CD4-positive, alpha-beta T cell (primary cell): ENCODE measurements at regions not wholly inside any gene's neighbourhood (a gene's known extent, or its start where the extent isn't known, plus 50 kb on each side); places are given as distances from the start of the nearest gene placed in this dataset.

ENCODE experiments used
- ATAC-seq: fragments of 200-7000 bp; cut with Tn5 transposase; one replicate; pipeline ENCODE4 v1.10.0; 2022; ENCODE audit warnings: mild to moderate bottlenecking; ENCODE audit not compliant: poor library complexity
- CTCF ChIA-PET: fragments of 350-600 bp; sonication (Branson Sonifier 250); formaldehyde crosslinking; loops from one replicate; lab custom pipeline; 2021; ENCODE audit warnings: antibody characterized with exemption, inconsistent platforms; lab: Charles Lee
- POLR2A ChIA-PET: fragments of 350-600 bp; sonication (Branson Sonifier 250); formaldehyde crosslinking; loops from one replicate; lab custom pipeline; 2021; ENCODE audit warnings: antibody characterized with exemption, inconsistent platforms; lab: Charles Lee
- DNase-seq, 14 experiments: peaks; one replicate each; pipeline ENCODE4 v3.0.0-alpha.2; 2013 to 2020; ENCODE audit warnings: mixed read lengths in 2 of 14
- H3K27ac ChIP-seq, 2 donors: one replicate each; pipeline versions ENCODE4 v1.5.1 to v1.7.0; 2013; ENCODE audit warnings: low read length in 2 of 2, low read depth in 1 of 2, mild to moderate bottlenecking in 1 of 2
- H3K27me3 ChIP-seq, 2 experiments: 1 replicate in 1 of 2; 2 replicates in 1 of 2; pipeline versions ENCODE4 v1.6.1 to v1.7.0; 2013; ENCODE audit warnings: low read length in 2 of 2, control low read depth in 1 of 2, mild to moderate bottlenecking in 1 of 2, moderate library complexity in 1 of 2; ENCODE audit not compliant: insufficient read depth in 2 of 2, control insufficient read depth in 1 of 2
- H3K36me3 ChIP-seq: one replicate; pipeline ENCODE4 v1.6.1; 2013; ENCODE audit warnings: low read length, control low read depth; ENCODE audit not compliant: insufficient read depth
- H3K4me1 ChIP-seq: one replicate; pipeline ENCODE4 v1.6.1; 2013; ENCODE audit warnings: low read length, control low read depth; ENCODE audit not compliant: insufficient read depth
- H3K4me3 ChIP-seq: one replicate; pipeline ENCODE4 v1.5.1; 2013; ENCODE audit warnings: mild to moderate bottlenecking, low read length, moderate library complexity
- H3K9me3 ChIP-seq, 2 experiments: 1 replicate in 1 of 2; 2 replicates in 1 of 2; pipeline versions ENCODE4 v1.6.1 to v1.7.0; 2013; ENCODE audit warnings: low read length in 2 of 2, mild to moderate bottlenecking in 2 of 2, control low read depth in 1 of 2, moderate library complexity in 1 of 2; ENCODE audit not compliant: control insufficient read depth in 1 of 2, insufficient read depth in 1 of 2
- H3K27ac Mint-ChIP-seq: one replicate; pipeline ENCODE4 v1.8.0; 2020; ENCODE audit warnings: mixed read lengths
- H3K27me3 Mint-ChIP-seq: one replicate; pipeline ENCODE4 v1.8.0; 2021; ENCODE audit warnings: mixed read lengths
- H3K36me3 Mint-ChIP-seq: one replicate; pipeline ENCODE4 v1.8.0; 2021; ENCODE audit warnings: low read depth, mixed read lengths
- H3K4me1 Mint-ChIP-seq: one replicate; pipeline ENCODE4 v1.8.0; 2021; ENCODE audit warnings: low read depth, mixed read lengths
- H3K4me3 Mint-ChIP-seq: one replicate; pipeline ENCODE4 v1.8.0; 2020; ENCODE audit warnings: mild to moderate bottlenecking, mixed read lengths
- H3K9me3 Mint-ChIP-seq: one replicate; pipeline ENCODE4 v1.8.0; 2020; ENCODE audit warnings: mixed read lengths
- CTCF ChIP-seq: fragments of 200-600 bp; IDR thresholded peaks from one replicate; pipeline ENCODE4 v1.8.0; 2022; ENCODE audit warnings: antibody characterized with exemption, mild to moderate bottlenecking
- intact Hi-C, 2 experiments: fragments of 100-400 bp; cut with DNase I in 1 of 2; cut with micrococcal nuclease in 1 of 2; formaldehyde crosslinking; loops; one replicate each; pipeline versions ENCODE4 v1.15.1 to v1.9.0; 2023 to 2025; cut with DNase I, micrococcal nuclease

- intact Hi-C loops = no loop called here
- Mint-ChIP-seq H3K36me3 (no peaks in the 10 kb centered on the region), H3K27me3 (no peaks in the 10 kb centered on the region), H3K4me1 (no peaks in the 10 kb centered on the region), H3K4me3 (no peak overlapping the region), H3K27ac (no peak overlapping the region), H3K9me3 (peaks cover 11% of the 10 kb centered on the region)
- Histone ChIP-seq H3K4me1 (no peaks in the 10 kb centered on the region), H3K27ac (no peak overlapping the region), H3K27me3 (no peaks in the 10 kb centered on the region), H3K36me3 (no peaks in the 10 kb centered on the region), H3K9me3 (no peaks in the 10 kb centered on the region), H3K4me3 (no peak overlapping the region)
- ATAC-seq (no peak), DNase-seq (no peak)
- CTCF ChIA-PET = no interaction called here
- no peak for TF ChIP-seq CTCF
- POLR2A ChIA-PET = no interaction called here
Measured at GRCh38 chr4:64935469-64936001, 526.3 kb upstream of the TECRL start.

DNA sequence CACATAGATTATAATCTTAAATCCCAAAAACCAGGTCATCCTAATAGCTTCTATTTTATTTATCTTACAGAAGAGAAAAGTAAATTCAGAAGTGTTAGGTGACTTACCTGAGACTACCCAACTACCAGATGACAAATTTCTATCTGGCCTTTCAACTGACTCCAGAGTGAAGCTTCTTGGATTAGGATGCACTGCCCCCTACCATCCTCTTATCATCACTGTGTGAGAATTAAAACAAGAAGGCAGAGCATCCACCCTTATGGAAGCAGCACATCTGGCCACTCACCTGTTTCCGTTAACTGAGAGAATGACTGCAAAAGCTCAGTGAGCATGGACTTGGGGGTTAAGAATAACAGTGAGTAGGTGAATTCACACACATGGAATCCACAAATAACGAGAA, 502.6 kb upstream of the TECRL start:
- H3K9me3 Mint-ChIP-seq = peaks cover 11% of the 10 kb centered on the region
- no peak overlapping the region for H3K4me3 Mint-ChIP-seq
- no peak overlapping the region for H3K27ac ChIP-seq
- CTCF ChIA-PET = no interaction called here
- DNase-seq (no peak), ATAC-seq (no peak)
- intact Hi-C loops = no loop called here
- no peak for TF ChIP-seq CTCF
- no peaks in the 10 kb centered on the region for H3K27me3 Mint-ChIP-seq
- no peak overlapping the region for H3K4me3 ChIP-seq
- H3K27me3 ChIP-seq = no peaks in the 10 kb centered on the region
- H3K4me1 Mint-ChIP-seq = no peaks in the 10 kb centered on the region
- no peak overlapping the region for H3K27ac Mint-ChIP-seq
- H3K4me1 ChIP-seq = no peaks in the 10 kb centered on the region
- H3K9me3 ChIP-seq = no peaks in the 10 kb centered on the region
- no peaks in the 10 kb centered on the region for H3K36me3 ChIP-seq
- POLR2A ChIA-PET = no interaction called here
- no peaks in the 10 kb centered on the region for H3K36me3 Mint-ChIP-seq

- H3K27me3 ChIP-seq = no peaks in the 10 kb centered on the region
- H3K27ac ChIP-seq = no peak overlapping the region
- no peak overlapping the region for H3K4me3 Mint-ChIP-seq
Measured at GRCh38 chr4:64903986-64904385, 494.7 kb upstream of the TECRL start.

More at GRCh38 chr4:64903986-64904385, 494.7 kb upstream of the TECRL start:
- TF ChIP-seq CTCF = no peak
- Mint-ChIP-seq H3K27me3 (no peaks in the 10 kb centered on the region), H3K36me3 (no peaks in the 10 kb centered on the region), H3K9me3 (peaks cover 9% of the 10 kb centered on the region), H3K27ac (no peak overlapping the region), H3K4me1 (no peaks in the 10 kb centered on the region)
- no peak for ATAC-seq
- no peak for DNase-seq
- Histone ChIP-seq H3K36me3 (no peaks in the 10 kb centered on the region), H3K4me3 (no peak overlapping the region), H3K4me1 (no peaks in the 10 kb centered on the region), H3K9me3 (peaks cover 0 to 4% of the 10 kb centered on the region in 2 experiments)
- ChIA-PET CTCF (no interaction called here), POLR2A (no interaction called here)
- intact Hi-C loops = no loop called here
